Ammon's horn (tissue), 1 donor: ENCODE measurements at regions not wholly inside any gene's neighbourhood (a gene's known extent, or its start where the extent isn't known, plus 50 kb on each side); places are given as distances from the start of the nearest gene placed in this dataset.

Source experiments
- DNase-seq: peaks from one replicate; pipeline ENCODE4 v3.0.0-alpha.2; 2016; ENCODE audit warnings: low spot score

GRCh38 chr19:29093553-29093908, 119.4 kb downstream of the UQCRFS1 start:
- no peak for DNase-seq

- DNase-seq, result no peak
These were observed 120.0 kb downstream of the UQCRFS1 start for GRCh38 chr19:29092712-29093552.

GRCh38 chr19:29090783-29091526, 122.0 kb downstream of the UQCRFS1 start:
- DNase-seq, result no peak

GRCh38 chr19:29089315-29089870, 123.6 kb downstream of the UQCRFS1 start:
- no peak for DNase-seq

GRCh38 chr19:29088761-29089160, 124.2 kb downstream of the UQCRFS1 start:
- DNase-seq, result peak; percentile 25

GRCh38 chr19:29086646-29087045, 126.3 kb downstream of the UQCRFS1 start:
- no peak for DNase-seq

GRCh38 chr19:29086182-29086581, 126.8 kb downstream of the UQCRFS1 start:
- DNase-seq, result no peak

GRCh38 chr19:29085630-29086029, 127.3 kb downstream of the UQCRFS1 start:
- no peak for DNase-seq

- no peak for DNase-seq
These were observed 127.7 kb downstream of the UQCRFS1 start for GRCh38 chr19:29085206-29085605.

- DNase-seq, result no peak
These were observed 128.7 kb downstream of the UQCRFS1 start for GRCh38 chr19:29084266-29084665.

- DNase-seq, result no peak
These were observed 129.1 kb downstream of the UQCRFS1 start for GRCh38 chr19:29083863-29084262.

- no peak for DNase-seq
These were observed 133.5 kb downstream of the UQCRFS1 start for GRCh38 chr19:29079356-29080032.

GRCh38 chr19:29076963-29077362, 136.0 kb downstream of the UQCRFS1 start:
- DNase-seq, result no peak

- DNase-seq, result no peak
These were observed 136.8 kb downstream of the UQCRFS1 start for GRCh38 chr19:29076161-29076560.

- no peak for DNase-seq
These were observed 137.8 kb downstream of the UQCRFS1 start for GRCh38 chr19:29075149-29075548.

GRCh38 chr19:29074579-29074978, 138.4 kb downstream of the UQCRFS1 start:
- DNase-seq, result no peak

- DNase-seq, result no peak
These were observed 145.1 kb downstream of the UQCRFS1 start for GRCh38 chr19:29067831-29068230.

GRCh38 chr19:29062475-29063435, 150.2 kb downstream of the UQCRFS1 start:
- peak; percentile 12 for DNase-seq

GRCh38 chr19:29060813-29061364, 152.1 kb downstream of the UQCRFS1 start:
- DNase-seq, result no peak

GRCh38 chr19:29056535-29056934, 156.4 kb downstream of the UQCRFS1 start:
- no peak for DNase-seq
